HG03460 (cell line): ENCODE measurements at regions not wholly inside any gene's neighbourhood (a gene's known extent, or its start where the extent isn't known, plus 50 kb on each side); places are given as distances from the start of the nearest gene placed in this dataset.

Experiments
- ATAC-seq: cut with Tn5 transposase; IDR thresholded peaks from one replicate; pipeline ENCODE4 v1.9.1; 2021; ENCODE audit not compliant: unreplicated experiment

DNA sequence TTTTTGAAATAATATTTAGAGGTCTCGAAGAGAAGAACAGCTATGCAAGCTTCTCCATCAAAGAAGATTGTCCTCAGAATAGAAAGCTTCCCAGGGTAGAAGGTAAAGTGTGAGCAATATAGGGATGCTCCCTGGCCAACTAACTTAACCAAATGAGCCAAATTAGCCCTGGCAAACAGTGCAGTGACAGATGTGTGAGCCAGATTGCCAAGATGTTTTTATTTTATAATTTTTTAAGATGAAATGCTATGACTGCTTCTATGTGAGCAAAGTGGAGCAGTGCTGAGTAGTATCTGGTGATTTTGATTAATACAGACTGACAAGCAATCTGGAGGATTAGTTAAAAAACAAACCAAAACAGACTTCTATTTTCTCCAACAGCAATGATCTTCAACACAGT is 202.1 kb downstream of the NOVA1 start:
- no peak for ATAC-seq

DNA sequence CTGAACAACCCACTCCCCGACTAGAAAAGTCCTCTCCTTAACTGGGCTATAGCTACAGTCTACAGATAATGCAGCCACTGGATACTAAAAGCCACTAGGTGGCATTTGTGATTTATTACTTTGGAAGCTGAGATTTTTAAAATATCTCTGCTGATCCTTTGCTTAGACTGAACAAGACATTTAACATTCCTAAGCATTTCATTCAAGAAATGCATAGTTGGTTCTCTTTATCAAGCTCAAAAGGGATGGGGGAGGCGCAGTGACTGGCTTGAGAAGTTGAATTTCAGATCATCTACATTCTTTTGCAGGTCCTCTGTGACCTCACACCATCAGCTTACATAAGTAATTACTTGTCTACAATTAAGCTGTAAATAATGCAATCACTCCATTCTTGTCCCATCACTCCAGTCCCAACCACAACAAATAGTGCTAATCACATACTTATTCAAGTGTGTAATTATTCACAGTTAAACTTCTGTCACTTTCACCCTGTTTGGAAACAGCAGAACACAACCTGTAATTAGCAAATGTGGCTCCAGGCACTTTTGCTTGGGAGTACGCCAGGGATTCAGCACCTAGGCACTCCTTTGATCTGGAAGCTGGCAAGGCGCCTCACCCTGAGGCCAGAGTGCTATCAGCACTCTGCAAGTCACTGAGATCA is 203.6 kb downstream of the NOVA1 start:
- ATAC-seq = no peak

- no peak for ATAC-seq
Measured at GRCh38 chr14:26392498-26392897, 205.3 kb downstream of the NOVA1 start.

DNA sequence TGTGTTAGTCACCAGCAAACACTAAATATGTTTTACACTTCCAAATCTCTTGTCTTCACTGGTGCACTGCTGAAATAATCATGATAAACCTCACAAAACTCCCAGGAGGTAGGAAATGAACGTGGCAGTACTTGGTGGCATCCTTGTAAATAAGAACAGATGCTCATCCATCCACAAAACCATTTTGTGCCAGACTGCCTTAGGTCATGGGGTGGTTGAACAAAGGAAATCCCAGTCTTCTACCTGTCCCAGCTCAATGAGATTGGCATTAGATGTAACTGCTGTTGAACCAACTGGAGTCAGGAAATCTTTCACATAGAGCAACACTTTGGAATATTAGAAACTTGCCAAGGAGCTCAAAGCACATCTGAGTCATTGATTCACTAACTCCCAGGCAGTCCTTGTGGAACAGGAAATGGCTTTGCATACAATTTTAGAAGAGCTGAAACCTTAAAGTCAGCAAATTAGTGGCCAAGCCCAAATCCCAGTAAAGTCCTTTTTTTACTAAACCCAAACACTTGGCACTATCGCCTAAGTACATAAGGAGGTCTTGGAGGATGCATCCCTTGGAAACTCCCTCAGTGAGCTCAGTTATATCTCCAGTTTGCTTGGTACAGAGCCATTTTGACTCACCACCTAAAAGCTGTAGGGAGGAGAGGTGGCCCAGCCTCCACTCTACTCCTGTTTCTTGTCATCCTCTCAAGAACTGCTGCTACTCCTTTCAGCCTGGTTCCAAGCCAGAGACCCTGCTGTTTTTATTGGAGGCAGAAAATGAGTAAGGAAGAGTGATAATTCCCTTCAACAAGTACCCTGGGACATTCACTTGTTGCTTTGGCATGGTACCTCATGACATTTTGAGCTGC is 208.0 kb downstream of the NOVA1 start:
- ATAC-seq = no peak

DNA sequence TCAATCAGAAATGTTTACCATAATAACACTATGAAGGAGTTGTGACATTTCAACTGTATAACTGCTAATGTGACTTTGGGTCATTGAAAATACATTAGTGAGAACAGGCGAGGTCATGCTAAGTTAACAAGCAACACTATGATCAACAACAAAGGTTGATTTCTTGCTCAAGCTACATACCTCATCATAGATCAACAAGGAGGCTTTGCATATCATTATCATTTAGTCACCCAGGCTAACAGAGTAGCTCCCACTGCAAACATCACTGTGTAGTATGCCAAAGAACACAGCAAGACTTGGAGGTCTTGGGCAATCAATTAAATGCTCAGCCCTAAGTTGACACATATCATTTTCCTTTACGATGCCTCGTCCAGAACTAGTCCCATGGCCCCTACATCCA is 212.5 kb downstream of the NOVA1 start:
- no peak for ATAC-seq

- no peak for ATAC-seq
Measured at GRCh38 chr14:26382901-26383685, 214.7 kb downstream of the NOVA1 start.

DNA sequence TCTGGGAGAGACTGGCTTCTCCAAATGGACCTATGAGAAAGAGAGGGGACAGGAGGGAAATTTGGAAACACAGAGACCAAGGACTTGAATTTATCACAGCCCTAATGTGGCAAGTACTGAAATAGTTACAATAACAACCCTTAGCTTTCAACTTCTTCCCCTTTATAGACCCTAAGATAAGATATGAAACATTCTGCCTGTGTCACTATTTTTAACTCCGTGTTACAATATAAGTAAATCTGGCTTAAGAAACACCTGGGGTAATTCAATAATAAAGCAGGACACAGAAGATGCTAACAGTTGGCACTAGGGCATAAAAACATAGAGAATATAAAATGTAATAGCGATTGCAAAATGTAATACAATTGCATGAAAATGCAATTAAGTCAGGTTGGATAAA is 216.4 kb downstream of the NOVA1 start:
- no peak for ATAC-seq

DNA sequence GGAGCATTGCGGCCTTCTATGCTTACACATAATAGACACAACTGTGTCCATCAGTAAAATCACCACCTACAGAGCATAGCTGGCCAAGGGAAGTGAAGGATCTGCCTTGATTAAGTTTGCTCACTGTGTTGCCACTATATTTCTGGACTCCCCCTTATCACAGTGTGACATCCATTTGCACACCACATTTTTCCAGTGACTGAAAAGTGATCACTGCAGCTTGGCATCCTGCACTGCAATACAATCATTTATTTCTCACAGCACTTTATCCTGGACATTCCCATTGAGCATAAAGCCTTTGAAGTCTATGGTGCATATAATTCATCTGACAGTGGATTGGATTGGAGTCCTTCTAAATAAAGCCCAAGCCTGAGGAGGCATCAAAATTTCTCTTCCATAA is 217.2 kb downstream of the NOVA1 start:
- no peak for ATAC-seq

DNA sequence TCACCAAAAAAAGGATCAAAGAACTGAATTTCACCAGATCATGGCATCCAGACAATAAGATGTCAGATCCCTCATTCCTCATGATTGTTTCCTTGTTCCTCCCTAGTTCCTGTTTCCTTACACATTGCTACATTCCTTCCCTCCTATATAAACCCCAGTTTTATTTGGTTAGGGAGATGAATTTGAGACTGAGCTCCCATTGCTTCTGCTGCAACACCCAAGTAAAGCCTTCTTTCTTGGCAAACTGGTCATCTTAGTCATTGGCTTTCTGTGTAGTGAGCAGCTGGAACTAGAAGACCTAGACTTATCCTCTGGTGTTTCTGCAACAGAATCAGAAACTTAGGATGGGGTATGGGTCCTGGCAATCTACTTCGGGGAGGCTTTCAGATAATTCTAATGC is 217.9 kb downstream of the NOVA1 start:
- ATAC-seq = no peak

DNA sequence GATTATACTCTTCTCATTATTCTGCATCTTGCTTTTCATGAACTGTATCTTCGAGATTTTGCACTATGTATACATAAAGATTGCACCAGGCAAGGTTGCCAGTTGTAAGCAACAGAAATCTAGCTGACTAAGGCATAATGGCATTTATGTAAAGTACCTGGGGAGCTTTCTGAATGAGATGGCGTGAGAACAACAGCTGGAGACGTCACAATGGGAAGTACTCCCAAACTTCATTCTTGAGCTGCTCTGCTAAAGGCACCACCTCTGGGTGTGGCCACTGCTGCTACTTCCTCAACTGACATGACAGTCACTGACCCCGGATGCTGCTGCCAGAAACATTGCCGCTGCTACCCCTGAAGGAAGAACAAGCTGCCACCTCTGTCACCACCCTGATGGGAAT is 220.7 kb downstream of the NOVA1 start:
- no peak for ATAC-seq

GRCh38 chr14:26370115-26370514 is 227.7 kb downstream of the NOVA1 start:
- no peak for ATAC-seq

GRCh38 chr14:26363689-26364088 is 234.1 kb downstream of the NOVA1 start:
- no peak for ATAC-seq

GRCh38 chr14:26344596-26344995 is 253.2 kb downstream of the NOVA1 start:
- no peak for ATAC-seq

DNA sequence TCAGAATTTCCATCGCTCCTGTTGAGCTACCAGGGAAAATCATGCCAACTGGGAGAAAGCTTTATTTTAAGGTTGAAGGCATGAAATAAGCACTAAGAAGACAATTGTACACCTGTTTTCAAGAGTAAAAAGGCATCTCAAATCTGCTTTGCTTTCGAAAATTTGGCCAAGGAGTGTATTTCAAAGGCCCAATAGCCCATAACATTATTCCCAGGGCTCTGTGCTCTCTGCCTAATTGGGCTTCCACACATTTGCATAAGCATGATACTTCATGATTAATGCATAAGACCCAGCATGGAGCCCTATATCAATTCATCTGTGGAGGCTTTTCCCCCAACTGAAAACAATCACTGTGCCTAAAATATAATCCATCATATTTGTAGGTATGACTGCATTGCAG is 258.5 kb downstream of the NOVA1 start:
- no peak for ATAC-seq

GRCh38 chr14:26338231-26338630 is 259.6 kb downstream of the NOVA1 start:
- ATAC-seq = no peak

DNA sequence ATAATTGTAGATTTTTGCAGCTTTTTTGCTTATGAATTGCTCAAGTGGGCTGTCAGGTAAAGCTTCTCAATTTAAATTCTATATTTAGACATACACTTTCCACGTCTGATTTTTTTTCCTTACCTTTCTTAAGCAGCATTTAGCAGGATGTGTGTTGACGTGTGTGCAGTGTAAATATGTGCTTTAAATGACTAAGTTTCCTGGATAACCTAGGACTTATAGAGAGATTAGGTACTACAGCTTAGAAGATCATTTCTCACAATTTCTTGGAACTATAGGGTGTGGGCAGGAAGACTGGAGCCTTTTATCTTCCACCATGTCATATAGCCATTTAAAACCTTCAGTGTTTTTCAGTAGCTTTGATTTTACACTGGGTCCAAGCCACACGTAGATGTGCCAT is 263.5 kb downstream of the NOVA1 start:
- ATAC-seq = no peak

- no peak for ATAC-seq
Measured at GRCh38 chr14:26332966-26333365, 264.9 kb downstream of the NOVA1 start.

DNA sequence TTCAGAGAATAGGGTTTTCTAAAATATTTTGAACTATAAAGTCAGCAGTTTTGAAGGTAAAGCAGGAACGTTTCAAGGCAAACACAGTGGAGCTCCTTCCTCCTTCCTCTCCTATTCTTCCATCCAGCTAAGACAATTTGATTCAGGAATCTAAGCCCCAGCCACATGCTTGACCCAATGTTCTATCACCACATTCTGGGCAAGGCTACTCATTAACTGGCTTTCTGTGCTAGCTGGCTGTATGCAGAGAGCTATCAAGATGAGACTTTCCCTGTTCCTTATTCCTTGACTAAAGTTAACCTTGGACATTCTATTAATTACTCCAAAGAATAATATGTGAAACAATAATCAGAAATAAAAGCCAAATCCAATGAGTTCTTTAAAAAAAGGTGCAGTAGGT is 266.9 kb downstream of the NOVA1 start:
- ATAC-seq = no peak

- no peak for ATAC-seq
Measured at GRCh38 chr14:26328791-26329190, 269.0 kb downstream of the NOVA1 start.

DNA sequence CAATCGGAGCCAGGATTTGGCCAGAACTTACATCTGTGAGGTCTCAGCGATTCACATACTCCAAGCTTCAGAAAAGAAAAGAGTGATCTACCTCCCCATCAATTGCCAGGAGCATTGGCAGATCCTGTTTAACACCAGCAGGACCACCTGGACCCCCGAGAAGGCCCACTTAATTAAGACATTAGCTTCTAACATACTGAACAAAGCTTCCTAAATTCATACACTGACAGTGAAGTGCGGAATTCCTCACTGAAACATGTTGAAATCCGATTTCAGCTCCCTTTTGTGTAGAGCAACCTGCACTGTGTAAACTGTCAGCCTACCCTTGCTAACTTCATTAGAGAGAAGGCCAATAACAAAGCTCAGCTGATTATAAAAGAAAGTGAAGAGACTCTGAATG is 274.0 kb downstream of the NOVA1 start:
- ATAC-seq = no peak

DNA sequence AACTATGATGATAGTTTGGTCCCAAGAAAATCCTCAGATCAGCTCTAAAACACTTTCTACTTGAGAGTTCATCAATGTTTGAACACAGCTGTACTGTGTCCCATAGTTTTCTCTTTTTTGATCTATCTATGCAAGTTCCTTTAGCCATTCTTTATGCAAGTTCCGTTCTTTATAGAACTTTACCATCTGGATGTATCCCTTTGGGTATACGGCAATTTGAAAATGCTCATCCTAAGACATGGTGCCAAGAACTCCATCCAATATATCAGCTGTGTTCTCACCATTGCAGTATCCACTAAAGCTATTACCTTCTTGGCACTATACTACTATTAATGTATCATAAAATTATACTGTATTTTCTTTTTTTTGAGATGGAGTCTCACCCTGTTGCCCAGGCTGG is 276.9 kb downstream of the NOVA1 start:
- no peak for ATAC-seq
